Liver (tissue), 8 donors: ENCODE measurements at regions not wholly inside any gene's neighbourhood (a gene's known extent, or its start where the extent isn't known, plus 50 kb on each side); places are given as distances from the start of the nearest gene placed in this dataset.

Source experiments
- DNase-seq: peaks from one replicate; pipeline ENCODE4 v3.0.0-alpha.2; 2017; ENCODE audit warnings: low spot score
- H3K27ac ChIP-seq, 2 donors: one replicate each; pipeline ENCODE4 v1.7.0; 2013; ENCODE audit warnings: inconsistent platforms in 2 of 2, low read length in 2 of 2, control low read depth in 1 of 2, low read depth in 1 of 2, mild to moderate bottlenecking in 1 of 2
- H3K27me3 ChIP-seq, 4 donors: one replicate each; pipeline versions ENCODE4 v1.6.1 to v1.7.0; 2013; ENCODE audit warnings: low read length in 3 of 4, inconsistent platforms in 1 of 4, mild to moderate bottlenecking in 1 of 4, moderate library complexity in 1 of 4; ENCODE audit not compliant: control insufficient read depth in 4 of 4, insufficient read depth in 4 of 4
- H3K36me3 ChIP-seq, 4 donors: one replicate each; pipeline versions ENCODE4 v1.6.1 to v1.7.0; 2013; ENCODE audit warnings: low read length in 3 of 4, mild to moderate bottlenecking in 3 of 4, low read depth in 1 of 4, moderate library complexity in 1 of 4; ENCODE audit not compliant: control insufficient read depth in 4 of 4, insufficient read depth in 3 of 4
- H3K4me1 ChIP-seq, 4 donors: one replicate each; pipeline versions ENCODE4 v1.6.1 to v1.7.0; 2013; ENCODE audit warnings: low read length in 3 of 4, mild to moderate bottlenecking in 3 of 4, moderate library complexity in 1 of 4; ENCODE audit not compliant: control insufficient read depth in 4 of 4, insufficient read depth in 4 of 4
- H3K4me3 ChIP-seq, 3 donors: one replicate each; pipeline versions ENCODE4 v1.6.1 to v1.7.0; 2013; ENCODE audit warnings: low read length in 3 of 3, control low read depth in 1 of 3, low read depth in 1 of 3, mild to moderate bottlenecking in 1 of 3
- H3K9ac ChIP-seq, 2 donors: one replicate each; pipeline ENCODE4 v1.7.0; 2013; ENCODE audit warnings: low read length in 2 of 2, mild to moderate bottlenecking in 2 of 2, moderate library complexity in 2 of 2, control low read depth in 1 of 2, low read depth in 1 of 2
- H3K9me3 ChIP-seq, 4 donors: one replicate each; pipeline versions ENCODE4 v1.6.1 to v1.7.0; 2013; ENCODE audit warnings: low read length in 3 of 4; ENCODE audit not compliant: control insufficient read depth in 4 of 4
- EGR1 ChIP-seq, 2 donors: IDR thresholded peaks; 2 replicates each; pipeline ENCODE4 v1.6.1; 2016 to 2018; ENCODE audit warnings: antibody characterized with exemption in 2 of 2, low read depth in 2 of 2
- FOXA1 ChIP-seq: IDR thresholded peaks from 2 replicates; pipeline ENCODE4 v1.6.1; 2016; ENCODE audit warnings: antibody characterized with exemption
- FOXA2 ChIP-seq: IDR thresholded peaks from 2 replicates; pipeline ENCODE4 v1.6.1; 2016; ENCODE audit warnings: antibody characterized with exemption
- GABPA ChIP-seq, 2 donors: IDR thresholded peaks in 1 of 2; conservative IDR thresholded peaks in 1 of 2; 2 replicates each; pipeline ENCODE4 v1.6.1; 2016; ENCODE audit warnings: antibody characterized with exemption in 2 of 2, mild to moderate bottlenecking in 1 of 2, moderate library complexity in 1 of 2
- HNF4A ChIP-seq, 2 donors: conservative IDR thresholded peaks; 2 replicates each; pipeline ENCODE4 v1.6.1; 2016; ENCODE audit warnings: antibody characterized with exemption in 2 of 2, mild to moderate bottlenecking in 2 of 2
- HNF4G ChIP-seq: IDR thresholded peaks from 2 replicates; pipeline ENCODE4 v1.6.1; 2016; ENCODE audit warnings: antibody characterized with exemption
- JUND ChIP-seq, 2 donors: IDR thresholded peaks; 2 replicates each; pipeline ENCODE4 v1.6.1; 2016; ENCODE audit warnings: antibody characterized with exemption in 2 of 2
- NR2F2 ChIP-seq: IDR thresholded peaks from 2 replicates; pipeline ENCODE4 v1.6.1; 2016; ENCODE audit warnings: antibody characterized with exemption
- RAD21 ChIP-seq, 2 donors: IDR thresholded peaks; 2 replicates each; pipeline ENCODE4 v1.6.1; 2016; ENCODE audit warnings: antibody characterized with exemption in 2 of 2, mild to moderate bottlenecking in 2 of 2
- RXRA ChIP-seq, 2 donors: IDR thresholded peaks; 2 replicates each; pipeline ENCODE4 v1.6.1; 2017 to 2018; ENCODE audit warnings: antibody characterized with exemption in 2 of 2, mild to moderate bottlenecking in 1 of 2
- SP1 ChIP-seq: IDR thresholded peaks from 2 replicates; pipeline ENCODE4 v1.6.1; 2018; ENCODE audit warnings: antibody characterized with exemption, mild to moderate bottlenecking
- TAF1 ChIP-seq: conservative IDR thresholded peaks from 2 replicates; pipeline ENCODE4 v1.6.1; 2016; ENCODE audit warnings: antibody characterized with exemption, mild to moderate bottlenecking
- YY1 ChIP-seq: IDR thresholded peaks from 2 replicates; pipeline ENCODE4 v1.6.1; 2016; ENCODE audit warnings: antibody characterized with exemption, mild to moderate bottlenecking
- WGBS: extraction: QIAGEN DNeasy Blood & Tissue Kit; methylation state at CpG from one replicate; pipeline ENCODE4 v1.1.7; 2013; 5-methylcytosine and 5-hydroxymethylcytosine counted together
- TF ChIP-seq, protein P1 (sequence below): IDR thresholded peaks from 2 replicates; pipeline ENCODE4 v1.6.1; 2016; ENCODE audit warnings: antibody characterized with exemption, mild to moderate bottlenecking
- TF ChIP-seq, protein P2 (sequence below): IDR thresholded peaks from 2 replicates; pipeline ENCODE4 v1.6.1; 2016; ENCODE audit warnings: antibody characterized with exemption
- TF ChIP-seq, protein P3 (sequence below): IDR thresholded peaks from 2 replicates; pipeline ENCODE4 v1.6.1; 2016; ENCODE audit warnings: antibody characterized with exemption
- TF ChIP-seq, protein P4 (sequence below): IDR thresholded peaks from 2 replicates; pipeline ENCODE4 v1.6.1; 2016; ENCODE audit warnings: antibody characterized with exemption
- TF ChIP-seq, protein P5 (sequence below): fragments of 150-350 bp; IDR thresholded peaks from 2 replicates; pipeline ENCODE4 v1.5.1; 2017; ENCODE audit warnings: improper control_type of control experiment, low read depth, low read length; ENCODE audit not compliant: missing input control
- donor health status: healthy.
- donor health status: healthy.
- donor health status: healthy.
- donor health status: healthy.
- donor health status: healthy.

DNA sequence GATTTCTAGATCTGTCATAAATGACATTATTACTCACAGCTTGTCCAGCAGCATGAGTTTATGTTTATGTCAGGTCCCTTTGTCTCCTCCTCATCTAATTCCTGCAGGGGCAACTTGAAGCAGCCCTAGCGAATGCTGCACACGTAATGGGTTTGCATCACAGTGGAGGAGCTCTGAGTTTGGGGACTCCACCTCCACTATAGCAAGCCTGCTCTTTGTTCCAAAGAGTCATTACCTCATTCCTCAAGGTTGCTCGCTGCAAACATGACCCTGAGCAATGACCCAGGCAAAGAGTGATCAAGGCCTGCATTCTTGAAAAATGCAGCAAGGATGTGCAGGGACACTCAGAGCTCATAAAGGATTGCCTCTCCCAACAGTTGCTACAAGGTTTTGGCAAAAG is 261.9 kb downstream of the HHIPL2 start:
- H3K4me3 ChIP-seq: no peak overlapping the region
- WGBS: 90% methylated on average over 3 of the region's 3 CpGs
- DNase-seq: no peak
- TF ChIP-seq EGR1 (IDR thresholded peaks at IDR 0.05; ENCODE audit: low read depth in 2 of 2): no peak
- no peak for TF ChIP-seq FOXA2
- no peak for TF ChIP-seq JUND (IDR thresholded peaks at IDR 0.05)
- no peak for TF ChIP-seq HNF4G
- TF ChIP-seq RXRA (IDR thresholded peaks at IDR 0.05): no peak
- no peak for TF ChIP-seq TAF1
- TF ChIP-seq, protein P1, sequence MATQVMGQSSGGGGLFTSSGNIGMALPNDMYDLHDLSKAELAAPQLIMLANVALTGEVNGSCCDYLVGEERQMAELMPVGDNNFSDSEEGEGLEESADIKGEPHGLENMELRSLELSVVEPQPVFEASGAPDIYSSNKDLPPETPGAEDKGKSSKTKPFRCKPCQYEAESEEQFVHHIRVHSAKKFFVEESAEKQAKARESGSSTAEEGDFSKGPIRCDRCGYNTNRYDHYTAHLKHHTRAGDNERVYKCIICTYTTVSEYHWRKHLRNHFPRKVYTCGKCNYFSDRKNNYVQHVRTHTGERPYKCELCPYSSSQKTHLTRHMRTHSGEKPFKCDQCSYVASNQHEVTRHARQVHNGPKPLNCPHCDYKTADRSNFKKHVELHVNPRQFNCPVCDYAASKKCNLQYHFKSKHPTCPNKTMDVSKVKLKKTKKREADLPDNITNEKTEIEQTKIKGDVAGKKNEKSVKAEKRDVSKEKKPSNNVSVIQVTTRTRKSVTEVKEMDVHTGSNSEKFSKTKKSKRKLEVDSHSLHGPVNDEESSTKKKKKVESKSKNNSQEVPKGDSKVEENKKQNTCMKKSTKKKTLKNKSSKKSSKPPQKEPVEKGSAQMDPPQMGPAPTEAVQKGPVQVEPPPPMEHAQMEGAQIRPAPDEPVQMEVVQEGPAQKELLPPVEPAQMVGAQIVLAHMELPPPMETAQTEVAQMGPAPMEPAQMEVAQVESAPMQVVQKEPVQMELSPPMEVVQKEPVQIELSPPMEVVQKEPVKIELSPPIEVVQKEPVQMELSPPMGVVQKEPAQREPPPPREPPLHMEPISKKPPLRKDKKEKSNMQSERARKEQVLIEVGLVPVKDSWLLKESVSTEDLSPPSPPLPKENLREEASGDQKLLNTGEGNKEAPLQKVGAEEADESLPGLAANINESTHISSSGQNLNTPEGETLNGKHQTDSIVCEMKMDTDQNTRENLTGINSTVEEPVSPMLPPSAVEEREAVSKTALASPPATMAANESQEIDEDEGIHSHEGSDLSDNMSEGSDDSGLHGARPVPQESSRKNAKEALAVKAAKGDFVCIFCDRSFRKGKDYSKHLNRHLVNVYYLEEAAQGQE: no peak
- TF ChIP-seq, protein P2, sequence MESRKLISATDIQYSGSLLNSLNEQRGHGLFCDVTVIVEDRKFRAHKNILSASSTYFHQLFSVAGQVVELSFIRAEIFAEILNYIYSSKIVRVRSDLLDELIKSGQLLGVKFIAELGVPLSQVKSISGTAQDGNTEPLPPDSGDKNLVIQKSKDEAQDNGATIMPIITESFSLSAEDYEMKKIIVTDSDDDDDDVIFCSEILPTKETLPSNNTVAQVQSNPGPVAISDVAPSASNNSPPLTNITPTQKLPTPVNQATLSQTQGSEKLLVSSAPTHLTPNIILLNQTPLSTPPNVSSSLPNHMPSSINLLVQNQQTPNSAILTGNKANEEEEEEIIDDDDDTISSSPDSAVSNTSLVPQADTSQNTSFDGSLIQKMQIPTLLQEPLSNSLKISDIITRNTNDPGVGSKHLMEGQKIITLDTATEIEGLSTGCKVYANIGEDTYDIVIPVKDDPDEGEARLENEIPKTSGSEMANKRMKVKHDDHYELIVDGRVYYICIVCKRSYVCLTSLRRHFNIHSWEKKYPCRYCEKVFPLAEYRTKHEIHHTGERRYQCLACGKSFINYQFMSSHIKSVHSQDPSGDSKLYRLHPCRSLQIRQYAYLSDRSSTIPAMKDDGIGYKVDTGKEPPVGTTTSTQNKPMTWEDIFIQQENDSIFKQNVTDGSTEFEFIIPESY: no peak
- no peak for TF ChIP-seq SP1
- TF ChIP-seq, protein P3, sequence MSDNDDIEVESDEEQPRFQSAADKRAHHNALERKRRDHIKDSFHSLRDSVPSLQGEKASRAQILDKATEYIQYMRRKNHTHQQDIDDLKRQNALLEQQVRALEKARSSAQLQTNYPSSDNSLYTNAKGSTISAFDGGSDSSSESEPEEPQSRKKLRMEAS: no peak
- no peak for TF ChIP-seq RAD21 (IDR thresholded peaks at IDR 0.05)
- TF ChIP-seq, protein P4, sequence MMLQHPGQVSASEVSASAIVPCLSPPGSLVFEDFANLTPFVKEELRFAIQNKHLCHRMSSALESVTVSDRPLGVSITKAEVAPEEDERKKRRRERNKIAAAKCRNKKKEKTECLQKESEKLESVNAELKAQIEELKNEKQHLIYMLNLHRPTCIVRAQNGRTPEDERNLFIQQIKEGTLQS: no peak
- H3K9ac ChIP-seq: no peak overlapping the region
- H3K27me3 ChIP-seq: no peaks in the 10 kb centered on the region
- H3K36me3 ChIP-seq: no peaks in the 10 kb centered on the region
- no peaks in the 10 kb centered on the region for H3K9me3 ChIP-seq
- no peaks in the 10 kb centered on the region for H3K4me1 ChIP-seq
- H3K27ac ChIP-seq: no peak overlapping the region

DNA sequence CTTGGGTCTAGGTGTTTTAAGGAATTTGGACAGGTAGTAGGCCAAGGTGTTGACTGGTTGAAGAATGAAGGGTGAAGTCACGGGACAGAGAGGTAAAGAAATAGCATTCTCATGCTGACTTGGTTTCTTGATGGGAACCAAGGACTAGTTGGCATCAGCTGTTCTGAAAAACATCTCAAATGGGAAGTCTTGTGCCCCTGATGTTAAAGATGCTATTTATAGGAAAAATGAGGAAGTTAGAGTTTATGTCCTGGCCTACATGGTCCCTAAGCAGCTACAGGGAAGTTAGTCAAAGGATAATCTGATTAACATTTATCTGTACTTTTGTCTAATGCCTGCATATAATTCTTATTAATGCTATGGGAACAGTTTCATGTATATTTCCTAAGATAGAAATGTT is 262.4 kb downstream of the HHIPL2 start:
- H3K4me1 ChIP-seq: no peaks in the 10 kb centered on the region
- DNase-seq: no peak
- 85% methylated on average over 1 of the region's 1 CpG for WGBS
- no peaks in the 10 kb centered on the region for H3K36me3 ChIP-seq
- H3K4me3 ChIP-seq: no peak overlapping the region
- no peaks in the 10 kb centered on the region for H3K27me3 ChIP-seq
- no peaks in the 10 kb centered on the region for H3K9me3 ChIP-seq
- H3K9ac ChIP-seq: no peak overlapping the region
- no peak overlapping the region for H3K27ac ChIP-seq
- TF ChIP-seq FOXA1 (no peak), TAF1 (no peak), SP1 (no peak), RAD21 (IDR thresholded peaks at IDR 0.05) (no peak), GABPA (IDR thresholded peaks at IDR 0.05 in 1 of 2, conservative IDR thresholded peaks at IDR 0.05 in 1 of 2) (no peak), JUND (IDR thresholded peaks at IDR 0.05) (no peak), HNF4A (conservative IDR thresholded peaks at IDR 0.05) (no peak), HNF4G (no peak), YY1 (no peak), NR2F2 (no peak), EGR1 (IDR thresholded peaks at IDR 0.05; ENCODE audit: low read depth in 2 of 2) (no peak), RXRA (IDR thresholded peaks at IDR 0.05) (no peak)
- TF ChIP-seq, protein P4: no peak
- TF ChIP-seq, protein P3: no peak
- TF ChIP-seq, protein P5, sequence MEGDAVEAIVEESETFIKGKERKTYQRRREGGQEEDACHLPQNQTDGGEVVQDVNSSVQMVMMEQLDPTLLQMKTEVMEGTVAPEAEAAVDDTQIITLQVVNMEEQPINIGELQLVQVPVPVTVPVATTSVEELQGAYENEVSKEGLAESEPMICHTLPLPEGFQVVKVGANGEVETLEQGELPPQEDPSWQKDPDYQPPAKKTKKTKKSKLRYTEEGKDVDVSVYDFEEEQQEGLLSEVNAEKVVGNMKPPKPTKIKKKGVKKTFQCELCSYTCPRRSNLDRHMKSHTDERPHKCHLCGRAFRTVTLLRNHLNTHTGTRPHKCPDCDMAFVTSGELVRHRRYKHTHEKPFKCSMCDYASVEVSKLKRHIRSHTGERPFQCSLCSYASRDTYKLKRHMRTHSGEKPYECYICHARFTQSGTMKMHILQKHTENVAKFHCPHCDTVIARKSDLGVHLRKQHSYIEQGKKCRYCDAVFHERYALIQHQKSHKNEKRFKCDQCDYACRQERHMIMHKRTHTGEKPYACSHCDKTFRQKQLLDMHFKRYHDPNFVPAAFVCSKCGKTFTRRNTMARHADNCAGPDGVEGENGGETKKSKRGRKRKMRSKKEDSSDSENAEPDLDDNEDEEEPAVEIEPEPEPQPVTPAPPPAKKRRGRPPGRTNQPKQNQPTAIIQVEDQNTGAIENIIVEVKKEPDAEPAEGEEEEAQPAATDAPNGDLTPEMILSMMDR: no peak
- TF ChIP-seq, protein P2: no peak
